H9 (cell line): ENCODE measurements at regions not wholly inside any gene's neighbourhood (a gene's known extent, or its start where the extent isn't known, plus 50 kb on each side); places are given as distances from the start of the nearest gene placed in this dataset.

Experiments used
- DNase-seq: peaks from one replicate; pipeline ENCODE4 v3.0.0-alpha.2; 2017
- H2AFZ ChIP-seq: one replicate; pipeline ENCODE4 v1.6.1; 2013; ENCODE audit warnings: mild to moderate bottlenecking, low read length, control low read depth, moderate library complexity
- H2AK5ac ChIP-seq: 2 replicates; pipeline ENCODE4 v1.6.1; 2013; ENCODE audit warnings: low read length, control low read depth, mixed read lengths; ENCODE audit not compliant: insufficient read length
- H2BK120ac ChIP-seq: one replicate; pipeline ENCODE4 v1.6.1; 2013; ENCODE audit warnings: low read depth, mild to moderate bottlenecking, low read length, control low read depth, inconsistent platforms; ENCODE audit not compliant: poor library complexity, severe bottlenecking
- H2BK12ac ChIP-seq: 2 replicates; pipeline ENCODE4 v1.6.1; 2013; ENCODE audit warnings: low read length, control low read depth, mixed read lengths, low read depth; ENCODE audit not compliant: insufficient read length
- H2BK15ac ChIP-seq: 2 replicates; pipeline ENCODE4 v1.6.1; 2013; ENCODE audit warnings: low read depth, low read length, control low read depth
- H2BK20ac ChIP-seq: one replicate; pipeline ENCODE4 v1.6.1; 2013; ENCODE audit warnings: low read depth, mild to moderate bottlenecking, low read length, control low read depth, inconsistent platforms; ENCODE audit not compliant: poor library complexity, severe bottlenecking
- H2BK5ac ChIP-seq: 2 replicates; pipeline ENCODE4 v1.6.1; 2013; ENCODE audit warnings: low read length, control low read depth, mixed read lengths; ENCODE audit not compliant: insufficient read length
- H3K14ac ChIP-seq: 2 replicates; pipeline ENCODE4 v1.6.1; 2013; ENCODE audit warnings: low read length, control low read depth; ENCODE audit not compliant: insufficient read depth
- H3K18ac ChIP-seq: 2 replicates; pipeline ENCODE4 v1.6.1; 2013; ENCODE audit warnings: low read depth, mild to moderate bottlenecking, mixed read lengths, low read length, control low read depth; ENCODE audit not compliant: insufficient read length
- H3K23ac ChIP-seq: 2 replicates; pipeline ENCODE4 v1.6.1; 2013; ENCODE audit warnings: low read length, control low read depth, mixed read lengths, low read depth; ENCODE audit not compliant: insufficient read length
- H3K23me2 ChIP-seq: 2 replicates; pipeline ENCODE4 v1.6.1; 2013; ENCODE audit warnings: low read depth, mild to moderate bottlenecking, mixed read lengths, low read length, control low read depth; ENCODE audit not compliant: insufficient read length, poor library complexity, severe bottlenecking
- H3K27ac ChIP-seq: 2 replicates; pipeline ENCODE4 v1.5.1; 2013; ENCODE audit warnings: low read length, control low read depth, mixed read lengths, low read depth; ENCODE audit not compliant: insufficient read length
- H3K27me3 ChIP-seq: 2 replicates; pipeline ENCODE4 v1.6.1; 2013; ENCODE audit warnings: low read length, control low read depth, inconsistent platforms; ENCODE audit not compliant: insufficient read depth
- H3K4ac ChIP-seq: 2 replicates; pipeline ENCODE4 v1.6.1; 2013; ENCODE audit warnings: low read depth, mild to moderate bottlenecking, control low read depth, inconsistent platforms, low read length, moderate library complexity
- H3K4me1 ChIP-seq: 2 replicates; pipeline ENCODE4 v1.6.1; 2013; ENCODE audit warnings: low read length, control low read depth, inconsistent platforms; ENCODE audit not compliant: insufficient read depth
- H3K4me2 ChIP-seq: 2 replicates; pipeline ENCODE4 v1.6.1; 2013; ENCODE audit warnings: low read length, control low read depth, mixed read lengths; ENCODE audit not compliant: insufficient read length, insufficient read depth
- H3K56ac ChIP-seq: 2 replicates; pipeline ENCODE4 v1.6.1; 2013; ENCODE audit warnings: low read depth, mild to moderate bottlenecking, mixed read lengths, low read length, control low read depth; ENCODE audit not compliant: insufficient read length
- H3K79me1 ChIP-seq: 2 replicates; pipeline ENCODE4 v1.6.1; 2013; ENCODE audit warnings: low read depth, mild to moderate bottlenecking, moderate library complexity, low read length, control low read depth, inconsistent platforms; ENCODE audit not compliant: insufficient read depth, poor library complexity, severe bottlenecking
- H3K79me2 ChIP-seq: 2 replicates; pipeline ENCODE4 v1.6.1; 2013; ENCODE audit warnings: low read length, control low read depth, inconsistent platforms; ENCODE audit not compliant: insufficient read depth
- H3K9ac ChIP-seq: 2 replicates; pipeline ENCODE4 v1.6.1; 2013; ENCODE audit warnings: low read length, control low read depth, mixed read lengths; ENCODE audit not compliant: insufficient read length; ENCODE audit errors: extremely low read depth
- H3K9me3 ChIP-seq: one replicate; pipeline ENCODE4 v1.6.1; 2013; ENCODE audit warnings: low read depth, low read length, inconsistent platforms; ENCODE audit not compliant: control insufficient read depth
- H3T11ph ChIP-seq: one replicate; pipeline ENCODE4 v1.6.1; 2013; ENCODE audit warnings: mild to moderate bottlenecking, low read length, control low read depth, inconsistent platforms
- H4K20me1 ChIP-seq: one replicate; pipeline ENCODE4 v1.6.1; 2013; ENCODE audit not compliant: control insufficient read depth, insufficient read length, insufficient read depth
- H4K5ac ChIP-seq: 2 replicates; pipeline ENCODE4 v1.6.1; 2013; ENCODE audit warnings: low read depth, mild to moderate bottlenecking, mixed read lengths, low read length, control low read depth; ENCODE audit not compliant: insufficient read length
- H4K8ac ChIP-seq: replicated peaks from 2 replicates; pipeline ENCODE4 v1.6.1; 2013; ENCODE audit warnings: low read length, control low read depth, mixed read lengths, low read depth; ENCODE audit not compliant: insufficient read length
- H4K91ac ChIP-seq: 2 replicates; pipeline ENCODE4 v1.6.1; 2013; ENCODE audit warnings: low read depth, mild to moderate bottlenecking, moderate library complexity, mixed read lengths, low read length, control low read depth; ENCODE audit not compliant: insufficient read length
- H3K27ac Mint-ChIP-seq, 3 experiments: 2 replicates in 2 of 3; 3 replicates in 1 of 3; pipeline ENCODE4 v1.8.0; 2020 to 2021; ENCODE audit warnings: mixed read lengths in 3 of 3, mild to moderate bottlenecking in 1 of 3, moderate library complexity in 1 of 3
- H3K27me3 Mint-ChIP-seq: 2 replicates; pipeline ENCODE4 v1.8.0; 2021; ENCODE audit warnings: low read depth, mild to moderate bottlenecking, moderate library complexity, mixed read lengths
- H3K36me3 Mint-ChIP-seq, 3 experiments: 2 replicates in 2 of 3; 3 replicates in 1 of 3; pipeline ENCODE4 v1.8.0; 2020 to 2021; ENCODE audit warnings: low read depth in 3 of 3, mixed read lengths in 3 of 3; ENCODE audit not compliant: insufficient read depth in 1 of 3
- H3K4me1 Mint-ChIP-seq, 2 experiments: 2 replicates each; pipeline ENCODE4 v1.8.0; 2020; ENCODE audit warnings: mixed read lengths in 2 of 2
- H3K4me3 Mint-ChIP-seq, 2 experiments: 2 replicates in 1 of 2; 3 replicates in 1 of 2; pipeline ENCODE4 v1.8.0; 2020 to 2021; ENCODE audit warnings: mild to moderate bottlenecking in 2 of 2, mixed read lengths in 2 of 2, moderate library complexity in 1 of 2
- H3K9me3 Mint-ChIP-seq, 2 experiments: 2 replicates in 1 of 2; 3 replicates in 1 of 2; pipeline ENCODE4 v1.8.0; 2020; ENCODE audit warnings: mild to moderate bottlenecking in 2 of 2, mixed read lengths in 2 of 2, moderate library complexity in 1 of 2
- WGBS: extraction: QIAGEN DNeasy Blood & Tissue Kit; methylation state at CpG from one replicate; pipeline ENCODE4 v1.1.7; 2013; ENCODE audit warnings: missing lambda C conversion rate, low lambda C conversion rate, mixed read lengths; ENCODE audit not compliant: insufficient read length; ENCODE audit errors: extremely low coverage; 5-methylcytosine and 5-hydroxymethylcytosine counted together
- TF ChIP-seq, protein P1 (sequence below): fragments of 200-600 bp; sonication (generic); conservative IDR thresholded peaks from 3 replicates; pipeline ENCODE4 v1.8.0; 2021; ENCODE audit warnings: antibody characterized with exemption, mild to moderate bottlenecking

DNA sequence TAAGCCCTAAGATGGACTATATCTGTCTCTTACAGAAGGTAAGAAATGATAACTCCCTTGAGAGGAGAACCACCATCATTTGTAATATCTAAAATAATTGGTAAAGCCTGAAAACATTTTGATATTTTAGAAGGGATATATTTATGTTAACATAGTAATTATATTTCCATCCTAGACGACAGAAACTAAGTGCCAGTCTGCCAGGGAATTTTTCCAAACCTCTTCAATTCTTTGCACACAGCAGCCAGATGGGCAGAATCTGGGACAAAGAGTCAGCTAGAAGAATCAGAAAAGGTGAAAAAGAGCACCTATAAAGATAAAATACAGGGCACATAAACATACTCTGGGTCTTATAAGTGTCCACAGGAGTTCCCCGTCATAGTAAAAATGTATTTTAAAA lies 70.0 kb upstream of the CBLB start:
- no peak overlapping the region for H3K27ac ChIP-seq
- WGBS = no CpG with 5 or more reads among the region's 2 CpGs
- no peak overlapping the region for H3K14ac ChIP-seq
- no peak overlapping the region for H3K18ac ChIP-seq
- no peak overlapping the region for H2BK12ac ChIP-seq
- no peaks in the 10 kb centered on the region for H3K27me3 Mint-ChIP-seq
- no peak overlapping the region for H2BK15ac ChIP-seq
- H4K20me1 ChIP-seq = no peaks in the 10 kb centered on the region
- no peak overlapping the region for H3K56ac ChIP-seq
- TF ChIP-seq, protein P1, sequence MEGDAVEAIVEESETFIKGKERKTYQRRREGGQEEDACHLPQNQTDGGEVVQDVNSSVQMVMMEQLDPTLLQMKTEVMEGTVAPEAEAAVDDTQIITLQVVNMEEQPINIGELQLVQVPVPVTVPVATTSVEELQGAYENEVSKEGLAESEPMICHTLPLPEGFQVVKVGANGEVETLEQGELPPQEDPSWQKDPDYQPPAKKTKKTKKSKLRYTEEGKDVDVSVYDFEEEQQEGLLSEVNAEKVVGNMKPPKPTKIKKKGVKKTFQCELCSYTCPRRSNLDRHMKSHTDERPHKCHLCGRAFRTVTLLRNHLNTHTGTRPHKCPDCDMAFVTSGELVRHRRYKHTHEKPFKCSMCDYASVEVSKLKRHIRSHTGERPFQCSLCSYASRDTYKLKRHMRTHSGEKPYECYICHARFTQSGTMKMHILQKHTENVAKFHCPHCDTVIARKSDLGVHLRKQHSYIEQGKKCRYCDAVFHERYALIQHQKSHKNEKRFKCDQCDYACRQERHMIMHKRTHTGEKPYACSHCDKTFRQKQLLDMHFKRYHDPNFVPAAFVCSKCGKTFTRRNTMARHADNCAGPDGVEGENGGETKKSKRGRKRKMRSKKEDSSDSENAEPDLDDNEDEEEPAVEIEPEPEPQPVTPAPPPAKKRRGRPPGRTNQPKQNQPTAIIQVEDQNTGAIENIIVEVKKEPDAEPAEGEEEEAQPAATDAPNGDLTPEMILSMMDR = no peak
- H2BK20ac ChIP-seq = no peak overlapping the region
- H4K5ac ChIP-seq = no peak overlapping the region
- H3K4ac ChIP-seq = no peak overlapping the region
- no peaks in the 10 kb centered on the region for H3K79me2 ChIP-seq
- no peak overlapping the region for H4K8ac ChIP-seq
- H3K4me1 ChIP-seq = no peaks in the 10 kb centered on the region
- H3K27me3 ChIP-seq = no peaks in the 10 kb centered on the region
- no peak overlapping the region for H3K4me2 ChIP-seq
- no peaks in the 10 kb centered on the region for H3K36me3 Mint-ChIP-seq
- DNase-seq = no peak
- H3K4me3 Mint-ChIP-seq = no peak overlapping the region
- H3K27ac Mint-ChIP-seq = no peak overlapping the region
- no peak overlapping the region for H2BK120ac ChIP-seq
- H3K9ac ChIP-seq = no peak overlapping the region
- H3K79me1 ChIP-seq = no peaks in the 10 kb centered on the region
- no peak overlapping the region for H2AK5ac ChIP-seq
- H3K23me2 ChIP-seq = no peaks in the 10 kb centered on the region
- H3K9me3 ChIP-seq = no peaks in the 10 kb centered on the region
- peaks cover 0 to 9% of the 10 kb centered on the region in 2 experiments; a peak in 2 of 4 replicates for H3K4me1 Mint-ChIP-seq
- no peak overlapping the region for H3T11ph ChIP-seq
- peaks cover 0 to 3% of the 10 kb centered on the region in 2 experiments; a peak in 1 of 5 replicates for H3K9me3 Mint-ChIP-seq
- H2AFZ ChIP-seq = no peak overlapping the region
- no peak overlapping the region for H2BK5ac ChIP-seq
- H4K91ac ChIP-seq = no peak overlapping the region
- no peak overlapping the region for H3K23ac ChIP-seq
